WTC11 (cell line): ENCODE measurements at regions not wholly inside any gene's neighbourhood (a gene's known extent, or its start where the extent isn't known, plus 50 kb on each side); places are given as distances from the start of the nearest gene placed in this dataset.

Source experiments
- CTCF ChIP-seq: fragments of 200-600 bp; IDR thresholded peaks from 2 replicates; pipeline ENCODE4 v1.8.0; 2022; ENCODE audit warnings: antibody characterized with exemption
- NR1H2 ChIP-seq: sonication (generic); formaldehyde crosslinking; IDR thresholded peaks from 2 replicates; pipeline ENCODE4 v1.9.0; 2021; ENCODE audit warnings: mild to moderate bottlenecking, moderate library complexity, missing genetic modification reagents
- PREB ChIP-seq: sonication (generic); formaldehyde crosslinking; IDR thresholded peaks from 2 replicates; pipeline ENCODE4 v1.8.1; 2022; ENCODE audit warnings: mild to moderate bottlenecking, missing genetic modification reagents, moderate library complexity, borderline replicate concordance
- RELA ChIP-seq: sonication (generic); formaldehyde crosslinking; IDR thresholded peaks from 2 replicates; pipeline ENCODE4 v1.8.1; 2022; ENCODE audit warnings: missing genetic modification reagents, mild to moderate bottlenecking, borderline replicate concordance
- SMAD3 ChIP-seq: sonication (generic); formaldehyde crosslinking; IDR thresholded peaks from 2 replicates; pipeline ENCODE4 v1.8.0; 2022; ENCODE audit warnings: missing genetic modification reagents, mild to moderate bottlenecking, borderline replicate concordance
- TP53 ChIP-seq: sonication (generic); formaldehyde crosslinking; IDR thresholded peaks from 2 replicates; pipeline ENCODE4 v1.8.1; 2023; ENCODE audit warnings: mild to moderate bottlenecking, missing genetic modification reagents
- TF ChIP-seq, protein P1 (sequence below): sonication (generic); formaldehyde crosslinking; IDR thresholded peaks from 2 replicates; pipeline ENCODE4 v1.8.0; 2022; ENCODE audit warnings: mild to moderate bottlenecking, missing genetic modification reagents

- TF ChIP-seq CTCF = no peak
- no peak for TF ChIP-seq SMAD3 (CRISPR knock-in tag)
- no peak for TF ChIP-seq RELA
- TF ChIP-seq, protein P1, sequence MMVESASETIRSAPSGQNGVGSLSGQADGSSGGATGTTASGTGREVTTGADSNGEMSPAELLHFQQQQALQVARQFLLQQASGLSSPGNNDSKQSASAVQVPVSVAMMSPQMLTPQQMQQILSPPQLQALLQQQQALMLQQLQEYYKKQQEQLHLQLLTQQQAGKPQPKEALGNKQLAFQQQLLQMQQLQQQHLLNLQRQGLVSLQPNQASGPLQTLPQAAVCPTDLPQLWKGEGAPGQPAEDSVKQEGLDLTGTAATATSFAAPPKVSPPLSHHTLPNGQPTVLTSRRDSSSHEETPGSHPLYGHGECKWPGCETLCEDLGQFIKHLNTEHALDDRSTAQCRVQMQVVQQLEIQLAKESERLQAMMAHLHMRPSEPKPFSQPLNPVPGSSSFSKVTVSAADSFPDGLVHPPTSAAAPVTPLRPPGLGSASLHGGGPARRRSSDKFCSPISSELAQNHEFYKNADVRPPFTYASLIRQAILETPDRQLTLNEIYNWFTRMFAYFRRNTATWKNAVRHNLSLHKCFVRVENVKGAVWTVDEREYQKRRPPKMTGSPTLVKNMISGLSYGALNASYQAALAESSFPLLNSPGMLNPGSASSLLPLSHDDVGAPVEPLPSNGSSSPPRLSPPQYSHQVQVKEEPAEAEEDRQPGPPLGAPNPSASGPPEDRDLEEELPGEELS (CRISPR knock-in tag) = no peak
- no peak for TF ChIP-seq PREB (CRISPR knock-in tag)
- no peak for TF ChIP-seq TP53 (CRISPR knock-in tag)
- no peak for TF ChIP-seq NR1H2 (CRISPR knock-in tag)
Observed at GRCh38 chr13:83008212-83008929, 873.9 kb downstream of the SLITRK1 start.
